ENCODE measurements at regions not wholly inside any gene's neighbourhood (a gene's known extent, or its start where the extent isn't known, plus 50 kb on each side); places are given as distances from the start of the nearest gene placed in this dataset.

DNA sequence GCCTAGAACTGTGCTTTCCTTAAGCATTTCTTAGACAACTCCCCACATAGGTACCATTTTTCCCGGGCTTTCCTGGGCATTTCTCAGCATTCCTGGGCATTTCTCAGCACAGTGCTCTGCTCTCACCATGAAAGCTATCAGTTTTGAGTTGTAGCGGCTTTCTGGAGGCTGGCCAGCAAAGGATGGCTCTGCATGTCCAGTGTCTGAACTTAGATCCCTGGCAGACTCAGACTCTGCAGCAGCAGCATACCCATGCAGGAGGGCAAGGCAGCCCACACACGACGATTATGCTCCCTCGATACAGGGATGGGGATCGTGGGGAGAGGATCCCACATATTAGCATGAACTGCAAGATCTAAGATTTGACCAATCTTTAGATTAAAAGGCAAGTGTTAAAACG lies 248.9 kb upstream of the MKI67 start:
- DNase-seq (ENCODE audit: low read depth), result no peak

DNA sequence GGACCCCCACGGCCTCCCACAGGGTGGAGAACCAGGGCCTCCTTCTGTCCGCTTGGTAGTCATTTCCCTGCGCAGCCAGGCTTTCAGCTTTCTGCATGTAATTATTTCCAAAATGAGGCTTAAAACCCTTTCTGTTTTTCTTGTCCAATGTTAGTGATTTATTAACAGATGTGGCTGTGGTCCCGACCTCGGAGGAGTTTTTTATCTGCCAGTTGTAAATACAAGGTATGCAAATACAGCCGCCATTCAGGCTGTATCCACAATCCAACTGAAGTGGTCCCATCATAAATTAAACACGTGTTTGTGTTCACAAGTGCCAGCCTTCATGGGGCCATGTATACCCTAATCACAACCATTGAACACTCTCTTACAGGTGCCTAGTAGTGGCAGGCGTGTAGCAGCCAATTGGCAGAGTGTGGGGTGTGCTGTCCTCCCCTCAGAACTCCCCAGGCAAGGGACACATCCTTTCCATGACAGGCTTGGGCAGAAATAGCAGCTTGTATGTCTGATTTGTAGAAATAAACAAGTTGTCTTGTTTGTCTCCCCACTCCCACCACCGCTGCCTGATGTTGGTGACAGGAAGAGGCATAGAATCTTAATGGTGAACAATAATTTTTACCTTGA lies 251.3 kb upstream of the MKI67 start:
- DNase-seq (ENCODE audit: low read depth), result no peak

DNA sequence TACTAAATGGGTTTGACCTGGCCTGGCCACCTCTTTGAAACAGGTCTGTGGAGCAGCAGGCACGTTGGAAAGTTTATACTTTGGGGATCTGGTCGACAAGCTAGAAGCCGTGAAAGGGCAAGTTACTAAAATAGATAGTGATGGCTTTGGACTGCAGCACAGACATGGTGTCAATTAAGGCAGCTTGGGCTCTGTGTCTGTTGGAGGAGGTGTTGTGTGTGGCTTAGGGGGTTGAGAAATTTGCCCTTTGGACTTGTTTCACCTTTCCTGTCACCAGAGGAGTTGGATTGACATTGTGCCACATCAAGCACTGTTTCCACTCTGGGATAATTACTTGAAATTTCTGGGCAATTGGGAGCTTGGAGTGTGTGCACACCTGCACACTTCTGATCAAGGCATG lies 251.8 kb upstream of the MKI67 start:
- DNase-seq (ENCODE audit: low read depth), result no peak

- DNase-seq (ENCODE audit: low read depth), result no peak
These were observed 254.7 kb upstream of the MKI67 start for GRCh38 chr10:128380946-128381345.

DNA sequence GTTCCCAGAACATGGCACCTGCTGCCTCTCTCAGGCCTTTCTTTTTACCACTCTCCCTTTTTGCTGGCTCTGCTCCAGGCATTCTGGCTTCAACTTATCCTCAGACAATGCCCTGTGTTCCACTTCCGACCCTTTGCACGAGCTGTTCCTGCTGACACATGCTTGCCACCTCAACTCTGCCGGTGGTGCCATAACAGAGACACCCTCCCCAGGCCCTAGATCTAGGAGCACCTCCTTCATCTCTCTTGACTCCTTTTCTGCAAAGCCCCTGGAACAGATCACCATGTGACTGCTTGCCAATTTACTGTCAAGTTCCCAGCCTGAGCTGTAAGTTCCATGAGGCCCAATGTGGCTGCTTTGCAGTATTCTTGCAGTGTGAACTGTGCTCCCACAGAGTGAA lies 256.0 kb upstream of the MKI67 start:
- DNase-seq (ENCODE audit: low read depth), result no peak

DNA sequence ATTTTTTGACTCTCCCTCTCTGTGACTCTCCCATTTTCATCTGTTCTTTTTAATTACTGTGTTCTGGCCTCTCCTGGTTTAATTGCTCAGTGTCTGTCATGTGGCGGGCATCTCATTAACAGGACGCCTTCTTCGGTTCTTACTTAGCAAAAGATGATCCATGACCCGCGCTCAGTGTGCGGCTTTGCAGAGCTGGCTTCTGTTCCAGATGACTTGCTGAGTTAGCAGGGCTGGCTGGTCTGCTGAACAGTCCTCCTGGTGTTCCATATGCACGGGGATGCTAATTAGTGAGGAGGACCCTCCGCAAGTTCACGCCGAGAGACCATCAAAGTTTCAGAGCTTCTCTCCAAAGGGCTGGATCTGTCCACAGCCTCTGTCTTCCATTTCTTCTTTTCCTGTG lies 258.6 kb upstream of the MKI67 start:
- no peak for DNase-seq (ENCODE audit: low read depth)

DNA sequence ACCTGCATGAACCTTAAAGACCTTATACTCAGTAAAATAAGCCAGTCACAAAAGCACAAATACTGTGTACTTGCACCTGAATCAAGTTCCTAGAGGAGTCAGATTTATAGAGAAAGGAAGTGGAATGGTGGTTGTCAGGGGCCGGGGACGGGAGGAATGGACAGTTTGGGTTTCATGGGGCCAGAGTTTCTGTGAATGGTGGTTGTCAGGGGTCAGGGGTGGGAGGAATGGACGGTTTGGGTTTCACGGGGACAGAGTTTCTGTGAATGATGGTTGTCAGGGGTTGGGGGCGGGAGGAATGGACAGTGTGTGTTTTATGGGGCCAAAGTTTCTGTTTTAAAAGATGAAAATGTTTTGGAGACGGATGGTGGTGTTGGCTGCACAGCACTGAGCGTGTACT lies 260.0 kb upstream of the MKI67 start:
- DNase-seq (ENCODE audit: low read depth), result no peak

DNA sequence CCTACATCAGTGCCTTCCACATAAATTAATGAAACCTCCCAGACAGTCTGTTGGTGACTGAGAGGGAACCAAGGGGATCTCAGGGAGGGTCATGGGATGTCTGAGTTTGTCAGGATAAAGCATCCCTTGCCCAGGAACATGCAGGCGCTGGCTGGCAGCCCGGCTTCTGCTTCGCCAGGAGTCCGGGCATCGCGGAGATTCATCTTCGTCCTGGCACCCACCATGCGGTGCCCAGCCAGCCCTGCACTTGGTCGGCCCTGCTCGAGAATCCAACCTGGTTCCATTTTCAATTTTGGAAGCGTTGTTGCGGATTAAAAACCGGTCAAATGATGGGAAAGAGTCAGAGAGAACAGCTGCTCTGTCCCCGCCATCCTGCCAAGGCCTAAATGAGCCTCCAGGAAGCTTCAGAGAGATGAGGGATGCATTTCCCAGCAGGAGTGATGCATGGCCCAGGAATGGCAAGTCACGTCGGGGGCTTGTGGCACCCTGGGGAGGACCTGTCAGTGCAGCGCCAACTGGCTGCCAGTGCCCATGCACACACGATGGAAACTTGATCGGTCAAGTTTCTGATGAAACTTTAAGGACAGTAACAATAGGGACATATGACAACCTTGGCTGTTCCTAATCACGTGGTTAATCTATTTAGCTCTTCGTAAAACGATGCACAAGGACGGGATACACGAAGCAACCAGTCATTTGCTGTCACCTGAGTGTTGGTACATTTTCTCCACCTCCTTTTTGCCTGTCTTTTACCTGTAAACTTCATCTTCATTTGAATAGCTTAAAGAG lies 260.8 kb upstream of the MKI67 start:
- no peak for DNase-seq (ENCODE audit: low read depth)

- DNase-seq (ENCODE audit: low read depth), result no peak
These were observed 264.4 kb upstream of the MKI67 start for GRCh38 chr10:128390596-128390995.

GRCh38 chr10:128393546-128393945 lies 267.3 kb upstream of the MKI67 start:
- no peak for DNase-seq (ENCODE audit: low read depth)

- DNase-seq (ENCODE audit: low read depth), result no peak
These were observed 271.9 kb upstream of the MKI67 start for GRCh38 chr10:128398118-128398517.

DNA sequence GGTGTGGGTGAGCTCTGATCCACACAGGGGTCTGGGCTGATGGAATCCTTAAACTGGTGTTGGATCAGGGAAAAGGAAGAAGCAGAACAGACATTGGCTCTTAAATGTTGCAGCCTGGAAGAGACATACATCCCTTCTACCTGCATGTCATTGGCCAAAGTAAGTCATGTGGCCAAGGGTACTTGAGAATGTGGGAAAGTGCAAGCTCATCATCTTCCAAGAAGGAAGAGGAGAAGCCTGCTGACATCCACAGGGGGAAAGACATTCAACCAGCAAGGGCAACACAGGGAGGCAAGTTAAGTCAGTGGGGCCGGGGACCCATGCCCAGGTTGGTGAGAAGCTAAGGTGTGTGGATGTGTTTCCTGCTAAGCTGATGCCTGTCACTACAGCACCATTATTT lies 272.8 kb upstream of the MKI67 start:
- no peak for DNase-seq (ENCODE audit: low read depth)

GRCh38 chr10:128400564-128400963 lies 274.3 kb upstream of the MKI67 start:
- DNase-seq (ENCODE audit: low read depth), result no peak

DNA sequence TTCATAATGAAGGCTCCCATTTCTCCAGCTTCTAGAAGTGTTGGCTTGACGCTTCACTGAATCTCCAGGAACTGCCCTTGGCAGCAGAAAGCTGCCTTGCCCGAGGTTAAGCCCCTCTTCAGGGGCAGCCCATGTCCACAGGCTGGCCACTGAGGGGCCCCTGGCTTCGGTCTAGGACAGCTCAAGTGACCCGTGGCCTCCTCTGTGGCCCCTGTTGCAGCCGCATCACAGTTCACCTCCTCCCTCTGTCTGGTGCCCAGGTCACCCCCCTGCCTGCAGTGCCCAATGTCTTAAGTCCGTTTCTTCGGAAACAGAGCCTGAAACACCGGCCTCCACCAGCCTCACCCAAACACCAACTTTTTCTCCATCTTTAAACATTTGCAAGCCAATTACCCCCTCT lies 279.2 kb upstream of the MKI67 start:
- DNase-seq (ENCODE audit: low read depth), result no peak

- no peak for DNase-seq (ENCODE audit: low read depth)
These were observed 285.4 kb upstream of the MKI67 start for GRCh38 chr10:128411643-128412042.

DNA sequence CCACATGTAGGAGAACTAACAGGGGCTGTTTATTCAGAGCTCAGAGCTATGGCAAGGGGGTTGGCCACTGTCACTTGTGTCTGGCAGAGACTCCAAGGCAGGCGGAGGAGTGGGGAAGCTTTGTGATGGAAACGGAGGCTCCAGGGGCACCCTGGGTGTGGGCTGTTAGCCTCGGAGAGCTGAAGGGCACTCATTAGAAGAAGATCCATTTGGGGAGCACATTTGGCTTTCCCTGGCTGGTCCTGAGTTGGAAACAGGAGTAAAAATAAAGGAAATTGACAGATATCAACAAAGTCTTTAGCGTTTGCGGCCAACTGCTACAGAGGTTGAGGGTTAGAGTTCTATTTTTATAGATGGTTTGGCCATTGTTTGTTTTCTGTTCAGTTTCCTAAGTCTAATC lies 288.3 kb upstream of the MKI67 start:
- DNase-seq (ENCODE audit: low read depth), result no peak

DNA sequence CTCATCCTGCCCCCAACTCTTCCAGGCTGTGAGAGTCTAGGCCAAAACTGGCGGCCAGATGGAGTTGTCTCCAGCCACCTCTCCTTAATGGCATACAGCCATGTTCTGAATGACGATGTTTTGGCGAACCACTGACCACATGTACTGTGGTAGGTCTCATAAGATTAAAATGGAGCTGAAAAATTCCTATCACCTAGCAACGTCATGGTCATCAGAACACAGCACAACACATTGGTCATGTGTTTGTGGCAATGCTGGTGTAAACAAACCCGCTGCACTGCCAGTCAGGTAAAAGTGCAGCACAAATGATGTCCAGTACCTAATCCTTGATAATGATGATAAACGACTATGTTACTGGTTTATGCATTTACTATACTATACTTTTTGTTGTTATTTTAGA lies 290.0 kb upstream of the MKI67 start:
- DNase-seq (ENCODE audit: low read depth), result no peak

GRCh38 chr10:128417826-128418225 lies 291.6 kb upstream of the MKI67 start:
- DNase-seq (ENCODE audit: low read depth), result no peak

DNA sequence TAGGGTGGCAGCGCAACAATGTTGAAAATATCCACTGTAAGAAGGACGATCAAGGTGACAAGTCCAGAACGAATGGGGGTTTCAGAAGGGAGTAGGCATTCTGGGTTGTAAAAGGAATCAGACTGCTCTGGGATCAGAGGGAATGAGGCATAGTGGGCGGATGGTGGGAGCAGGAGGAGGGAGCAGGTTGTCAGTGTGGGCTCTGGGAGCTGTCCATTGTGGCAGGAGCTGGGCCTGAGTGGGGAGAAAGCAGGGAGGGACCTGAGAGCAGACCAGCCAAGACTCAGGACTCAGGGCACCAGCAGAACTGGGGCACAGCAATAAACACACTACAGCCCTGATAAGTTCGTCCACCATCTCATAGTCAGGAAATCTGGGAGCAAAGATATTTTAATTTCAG lies 292.6 kb upstream of the MKI67 start:
- DNase-seq (ENCODE audit: low read depth), result no peak

DNA sequence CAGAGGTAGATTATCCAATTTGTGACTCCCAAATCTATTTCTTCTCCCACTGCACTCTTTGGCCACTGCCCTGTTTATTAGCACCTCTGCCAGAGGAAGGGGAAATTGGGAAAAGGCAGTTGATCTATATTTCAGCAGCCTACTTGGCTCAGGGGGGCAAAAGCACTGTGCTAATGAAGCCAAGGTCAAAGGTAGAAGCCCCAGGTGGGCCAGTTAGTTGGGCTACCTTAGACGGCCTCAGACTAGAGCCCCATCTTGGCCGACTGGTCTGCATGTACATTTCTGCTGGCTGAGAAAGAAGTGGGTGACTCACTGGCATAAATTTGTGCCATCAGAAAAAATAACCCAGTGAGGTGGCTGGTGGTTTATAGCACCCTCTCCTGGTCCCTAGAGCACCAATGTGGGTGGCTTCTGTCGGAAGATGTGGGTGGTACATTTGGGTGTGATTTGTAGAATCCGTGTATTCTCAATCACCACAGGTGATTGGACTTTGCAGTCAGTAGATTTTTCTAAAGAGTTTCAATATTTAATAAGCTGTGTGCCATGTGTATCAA lies 293.3 kb upstream of the MKI67 start:
- DNase-seq (ENCODE audit: low read depth), result no peak

DNA sequence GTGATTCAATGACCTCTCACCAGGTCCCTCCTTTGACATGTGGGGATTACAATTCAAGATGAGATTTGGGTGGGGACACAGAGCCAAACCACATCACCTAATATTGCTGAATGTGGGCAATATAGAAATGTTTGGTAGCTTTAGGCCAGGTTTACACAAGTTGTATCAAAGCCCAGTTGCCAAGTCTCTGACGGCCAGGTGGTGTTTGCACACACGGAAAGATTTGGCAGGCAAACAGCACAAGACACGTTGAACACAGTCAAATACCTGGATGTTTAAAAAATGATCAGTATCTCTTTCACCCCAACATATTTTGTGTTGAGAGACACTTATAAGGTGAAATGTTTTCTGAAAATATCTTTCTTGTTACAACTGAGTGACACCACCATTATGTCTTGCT lies 294.4 kb upstream of the MKI67 start:
- DNase-seq (ENCODE audit: low read depth), result no peak

GRCh38 chr10:128421371-128422160 lies 295.3 kb upstream of the MKI67 start:
- DNase-seq (ENCODE audit: low read depth), result no peak

DNA sequence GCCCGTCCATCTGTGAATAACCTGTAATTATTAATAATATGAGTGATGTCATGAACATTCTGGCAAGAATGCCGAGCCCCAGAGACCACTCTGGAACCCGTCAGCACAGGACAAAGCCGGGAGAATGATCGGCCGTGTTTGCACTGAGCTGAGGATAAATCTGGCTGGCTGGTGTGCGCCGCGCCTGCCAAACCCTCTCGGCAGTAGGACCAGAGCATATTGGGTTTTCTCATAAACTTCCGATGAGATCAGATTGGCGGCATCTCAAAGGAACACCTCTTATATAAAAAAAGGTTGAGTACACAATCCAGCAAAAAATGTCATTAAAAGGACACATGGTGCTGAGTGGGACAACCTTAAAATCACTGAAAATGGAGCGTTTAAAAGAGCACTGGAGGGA lies 296.0 kb upstream of the MKI67 start:
- DNase-seq (ENCODE audit: low read depth), result no peak
